PC-9 (cell line): ENCODE measurements at regions not wholly inside any gene's neighbourhood (a gene's known extent, or its start where the extent isn't known, plus 50 kb on each side); places are given as distances from the start of the nearest gene placed in this dataset.

Source experiments
- EZH2 ChIP-seq: fragments of 200-600 bp; sonication (generic); IDR thresholded peaks from 2 replicates; pipeline ENCODE4 v1.8.0; 2017; ENCODE audit warnings: antibody characterized with exemption, low read depth
- TF ChIP-seq, protein P1 (sequence below): fragments of 200-600 bp; sonication (generic); conservative IDR thresholded peaks from 2 replicates; pipeline ENCODE4 v1.6.1; 2017; ENCODE audit warnings: mixed run types, antibody characterized with exemption, mild to moderate bottlenecking, moderate library complexity

DNA sequence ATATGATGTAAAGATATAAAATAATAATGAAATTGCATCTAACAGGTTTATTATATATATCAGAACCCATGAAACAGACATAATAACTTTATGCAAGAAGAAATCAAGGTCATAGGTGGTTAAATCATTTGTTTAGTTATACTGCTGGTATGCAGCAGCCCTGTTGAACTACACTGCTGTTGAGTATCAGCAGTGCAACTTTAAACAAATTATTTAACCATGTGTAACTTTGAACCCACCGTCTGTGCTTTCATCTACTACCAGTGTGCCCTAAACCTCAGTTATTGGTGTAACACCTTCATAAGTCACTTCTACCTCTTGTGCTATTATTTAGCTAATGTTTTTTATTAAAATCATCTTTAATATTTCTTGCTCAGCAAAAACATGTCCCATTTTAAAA, 262.3 kb upstream of the CRY1 start:
- TF ChIP-seq EZH2, result no peak
- TF ChIP-seq, protein P1, sequence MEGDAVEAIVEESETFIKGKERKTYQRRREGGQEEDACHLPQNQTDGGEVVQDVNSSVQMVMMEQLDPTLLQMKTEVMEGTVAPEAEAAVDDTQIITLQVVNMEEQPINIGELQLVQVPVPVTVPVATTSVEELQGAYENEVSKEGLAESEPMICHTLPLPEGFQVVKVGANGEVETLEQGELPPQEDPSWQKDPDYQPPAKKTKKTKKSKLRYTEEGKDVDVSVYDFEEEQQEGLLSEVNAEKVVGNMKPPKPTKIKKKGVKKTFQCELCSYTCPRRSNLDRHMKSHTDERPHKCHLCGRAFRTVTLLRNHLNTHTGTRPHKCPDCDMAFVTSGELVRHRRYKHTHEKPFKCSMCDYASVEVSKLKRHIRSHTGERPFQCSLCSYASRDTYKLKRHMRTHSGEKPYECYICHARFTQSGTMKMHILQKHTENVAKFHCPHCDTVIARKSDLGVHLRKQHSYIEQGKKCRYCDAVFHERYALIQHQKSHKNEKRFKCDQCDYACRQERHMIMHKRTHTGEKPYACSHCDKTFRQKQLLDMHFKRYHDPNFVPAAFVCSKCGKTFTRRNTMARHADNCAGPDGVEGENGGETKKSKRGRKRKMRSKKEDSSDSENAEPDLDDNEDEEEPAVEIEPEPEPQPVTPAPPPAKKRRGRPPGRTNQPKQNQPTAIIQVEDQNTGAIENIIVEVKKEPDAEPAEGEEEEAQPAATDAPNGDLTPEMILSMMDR, result no peak
